ENCODE measurements at regions not wholly inside any gene's neighbourhood (a gene's known extent, or its start where the extent isn't known, plus 50 kb on each side); places are given as distances from the start of the nearest gene placed in this dataset.

- TF ChIP-seq CTCF (conservative IDR thresholded peaks at IDR 0.05; ENCODE audit: low read depth, low read length) (no peak), POLR2A (IDR thresholded peaks at IDR 0.05; ENCODE audit: low read depth, low read length) (no peak), RAD21 (IDR thresholded peaks at IDR 0.05; ENCODE audit: low read length) (no peak), SMC3 (IDR thresholded peaks at IDR 0.05; ENCODE audit: low read depth, low read length) (no peak), MAFK (IDR thresholded peaks at IDR 0.05; ENCODE audit: low read depth, low read length) (0 out of 2 replicates have a peak, but pooled peaks have one; percentile 25), CEBPB (IDR thresholded peaks at IDR 0.05; ENCODE audit: low read depth, low read length) (no peak), FOS (IDR thresholded peaks at IDR 0.05; ENCODE audit: low read depth, low read length) (no peak), RFX5 (IDR thresholded peaks at IDR 0.05; ENCODE audit: low read depth, low read length) (no peak), CHD1 (IDR thresholded peaks at IDR 0.05; ENCODE audit: low read depth, low read length) (no peak), BHLHE40 (IDR thresholded peaks at IDR 0.05; ENCODE audit: low read depth, low read length) (no peak)
Measured at GRCh38 chr14:65939184-65939583, 526.7 kb downstream of the FUT8 start.
